Caki2 (cell line): ENCODE measurements at regions not wholly inside any gene's neighbourhood (a gene's known extent, or its start where the extent isn't known, plus 50 kb on each side); places are given as distances from the start of the nearest gene placed in this dataset.
"Not testable (repeated sequence)": the region's sequence is repeated elsewhere in the genome, so short reads cannot be mapped to it uniquely, and the experiment has no call there.

Experiments
- DNase-seq: peaks from one replicate; pipeline ENCODE4 v3.0.0-alpha.2; 2015; ENCODE audit warnings: low read depth
- in situ Hi-C: cut with HindIII; loops from 2 replicates; pipeline ENCODE4 v1.10.0; 2016; ENCODE audit warnings: low sequenced_read_pairs, low pct_unique_long_range_greater_than_20kb, mixed read lengths

DNA sequence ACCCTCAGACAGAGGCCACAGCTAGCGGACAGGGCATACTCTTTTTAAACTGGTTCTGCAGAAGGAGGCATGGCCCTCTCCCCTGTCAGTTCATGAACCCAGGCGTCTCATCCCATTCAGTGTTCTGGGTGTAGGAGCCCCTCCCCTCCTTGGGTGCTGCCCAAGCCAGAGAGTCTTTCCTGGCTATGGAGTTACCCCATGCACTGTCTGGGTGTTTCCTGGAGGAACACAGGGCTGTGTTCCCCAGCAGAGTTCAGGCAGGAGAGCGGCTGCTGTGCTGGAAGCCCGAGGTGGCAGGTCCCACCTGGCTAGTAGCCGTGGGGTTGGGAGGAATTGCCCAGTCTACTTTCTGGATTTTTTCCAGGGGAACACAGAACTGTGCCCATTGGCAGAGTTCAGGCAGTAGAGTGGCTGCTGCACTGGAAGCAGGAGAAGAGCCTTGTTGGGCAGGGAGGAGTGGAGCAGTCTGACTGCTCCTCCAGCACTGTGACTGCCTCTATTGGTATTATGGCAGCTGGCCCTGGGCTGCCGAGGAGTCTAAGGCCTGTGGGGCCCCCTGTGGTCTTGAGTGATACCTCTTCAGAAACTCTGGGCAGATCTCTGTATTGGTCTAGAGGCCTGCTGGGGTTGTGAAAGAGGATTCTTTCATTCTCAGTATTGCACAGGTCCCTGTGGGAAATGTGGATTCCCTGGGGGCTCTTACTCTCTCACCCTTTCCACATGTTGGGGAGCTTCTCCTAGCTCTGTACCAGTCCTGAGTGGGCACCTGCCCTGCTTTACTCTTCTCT is 168.3 kb downstream of the PCDH20 start:
- no peak for DNase-seq
- in situ Hi-C loops, result no loop called here

GRCh38 chr13:61246351-61246750 is 169.3 kb downstream of the PCDH20 start:
- in situ Hi-C loops, result no loop called here
- DNase-seq, result no peak

- no peak for DNase-seq
- in situ Hi-C loops, result no loop called here
These were observed 200.0 kb downstream of the PCDH20 start for GRCh38 chr13:61215601-61216000.

DNA sequence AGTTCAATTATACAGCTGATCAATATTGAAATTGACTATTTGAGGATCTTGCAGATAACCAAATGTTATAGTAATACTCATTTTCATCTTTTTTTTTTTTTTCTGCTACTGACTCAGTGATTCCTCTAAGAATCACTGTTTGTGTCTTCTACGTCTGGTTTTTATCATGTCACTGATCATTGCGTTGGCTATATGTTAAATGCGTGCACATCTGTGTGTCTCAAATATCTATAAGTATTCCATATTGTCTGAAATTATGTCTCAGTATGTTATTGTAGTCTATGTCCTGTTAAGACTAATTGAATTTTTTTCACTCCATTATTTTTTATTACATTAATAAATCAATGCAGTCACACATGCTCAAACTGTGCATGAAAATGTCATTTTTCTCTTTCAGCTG is 200.5 kb downstream of the PCDH20 start:
- no peak for DNase-seq
- in situ Hi-C loops, result no loop called here

DNA sequence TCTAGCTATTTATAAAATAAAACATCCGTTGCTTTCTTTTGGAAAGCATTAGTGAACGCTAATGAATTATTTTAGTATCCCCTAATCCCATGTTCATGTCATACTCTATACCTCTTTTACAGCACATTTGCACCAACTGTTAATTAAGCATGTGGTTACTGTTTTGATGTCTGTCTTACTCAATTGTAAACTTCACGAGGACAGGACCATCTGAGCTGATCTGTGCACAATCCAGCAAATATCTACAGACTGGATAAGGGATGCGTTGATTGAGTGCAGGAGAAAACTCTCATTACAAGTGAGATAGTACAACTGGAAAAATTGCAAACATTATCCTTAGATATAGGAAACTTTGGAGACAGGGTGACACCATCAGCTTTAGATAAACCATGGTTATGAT is 201.1 kb downstream of the PCDH20 start:
- no peak for DNase-seq
- in situ Hi-C loops, result no loop called here

DNA sequence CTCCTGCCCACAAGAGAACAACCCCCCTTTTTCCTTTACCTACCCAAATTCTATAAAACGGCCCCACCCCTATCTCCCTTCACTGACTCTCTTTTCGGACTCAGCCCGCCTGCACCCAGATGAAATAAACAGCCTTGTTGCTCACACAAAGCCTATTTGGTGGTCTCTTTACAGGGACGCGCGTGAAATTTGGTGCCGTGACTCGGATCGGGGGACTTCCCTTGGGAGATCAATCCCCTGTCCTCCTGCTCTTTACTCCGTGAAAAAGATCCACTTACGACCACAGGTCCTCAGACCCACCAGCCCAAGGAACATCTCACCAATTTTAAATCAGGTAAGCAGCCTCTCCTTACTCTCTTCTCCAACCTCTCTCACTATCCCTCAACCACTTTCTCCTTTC is 209.8 kb downstream of the PCDH20 start:
- DNase-seq, in situ Hi-C loops: not testable (repeated sequence)

DNA sequence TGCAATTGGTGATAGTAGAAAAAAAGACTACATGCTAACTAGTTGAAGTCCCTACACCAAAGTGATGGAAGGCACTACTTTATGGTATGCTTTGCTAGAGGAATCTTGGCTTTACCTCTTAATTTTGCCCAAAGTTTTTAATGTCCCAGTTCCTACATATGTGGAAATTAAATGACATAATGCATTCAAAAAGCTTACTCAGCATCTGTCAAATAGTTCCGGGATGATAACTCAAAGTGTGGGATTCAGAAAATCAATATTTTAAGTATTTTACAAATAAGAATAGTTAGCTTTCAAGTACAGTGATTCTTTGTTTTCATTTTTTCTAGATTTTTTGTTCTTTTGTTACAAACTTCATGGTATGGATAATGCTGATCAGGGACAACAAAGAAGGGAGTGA is 211.6 kb downstream of the PCDH20 start:
- in situ Hi-C loops, result no loop called here
- no peak for DNase-seq

DNA sequence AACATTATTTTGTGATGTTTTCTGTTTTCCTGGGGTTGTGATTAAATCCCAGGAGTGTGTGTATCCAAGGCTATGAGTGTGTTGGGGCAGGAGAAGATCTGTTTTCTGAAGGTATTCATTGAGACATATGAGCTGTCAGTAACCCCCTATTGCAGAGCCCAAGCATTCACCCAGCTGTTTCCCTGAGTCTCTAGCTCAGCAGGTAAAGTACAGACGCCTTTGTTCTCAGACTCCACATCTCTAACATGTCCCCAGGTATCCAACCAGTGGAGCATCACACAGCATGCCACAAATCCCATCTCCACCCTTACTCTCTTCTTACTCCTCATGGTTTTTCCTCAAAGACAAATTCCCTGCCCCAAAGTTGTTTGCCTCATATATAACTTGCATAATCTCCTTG is 213.6 kb downstream of the PCDH20 start:
- no peak for DNase-seq
- in situ Hi-C loops, result no loop called here

DNA sequence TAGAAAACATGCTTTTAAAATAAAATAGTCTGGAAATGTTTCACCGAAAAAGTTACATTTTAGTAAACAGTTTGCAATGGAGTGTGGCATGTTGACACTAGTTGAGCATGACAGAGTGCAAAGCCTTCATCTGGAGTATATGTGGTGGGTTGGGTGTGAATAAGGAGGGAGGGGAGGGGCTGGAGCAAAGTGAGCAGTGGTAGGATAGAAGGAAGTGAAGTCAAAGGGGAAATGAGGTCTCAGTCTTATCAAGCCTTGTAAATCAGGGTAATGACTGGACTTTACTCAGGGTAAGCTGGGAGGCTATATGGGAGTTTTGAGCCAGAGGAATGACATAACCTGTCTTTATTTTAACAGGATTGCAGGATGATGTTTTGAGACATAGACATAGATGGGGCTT is 222.8 kb downstream of the PCDH20 start:
- peak; percentile 3 for DNase-seq
- in situ Hi-C loops, result no loop called here

GRCh38 chr13:61188057-61188456 is 227.6 kb downstream of the PCDH20 start:
- no peak for DNase-seq
- in situ Hi-C loops, result no loop called here

- in situ Hi-C loops, result no loop called here
- no peak for DNase-seq
These were observed 228.2 kb downstream of the PCDH20 start for GRCh38 chr13:61187471-61187870.

DNA sequence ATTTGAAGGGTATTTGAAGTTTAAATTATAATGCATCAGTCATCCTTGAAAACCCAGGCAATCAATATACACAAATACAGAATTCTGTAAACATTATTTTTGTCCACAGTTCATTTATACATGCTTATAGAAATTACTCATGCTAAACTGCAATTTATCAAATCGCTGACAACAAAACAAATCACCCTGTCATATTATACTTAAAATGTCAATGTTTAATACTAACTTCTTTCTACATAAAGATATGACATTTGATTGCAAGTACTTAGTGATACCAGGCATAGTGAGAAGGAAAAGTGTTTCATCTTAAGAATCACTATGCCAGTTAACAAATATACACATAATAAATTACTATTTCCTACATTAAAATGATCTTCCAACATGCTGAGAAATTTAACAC is 232.0 kb downstream of the PCDH20 start:
- in situ Hi-C loops, result no loop called here
- DNase-seq, result no peak

- no peak for DNase-seq
- in situ Hi-C loops, result no loop called here
These were observed 235.4 kb downstream of the PCDH20 start for GRCh38 chr13:61180234-61180633.

DNA sequence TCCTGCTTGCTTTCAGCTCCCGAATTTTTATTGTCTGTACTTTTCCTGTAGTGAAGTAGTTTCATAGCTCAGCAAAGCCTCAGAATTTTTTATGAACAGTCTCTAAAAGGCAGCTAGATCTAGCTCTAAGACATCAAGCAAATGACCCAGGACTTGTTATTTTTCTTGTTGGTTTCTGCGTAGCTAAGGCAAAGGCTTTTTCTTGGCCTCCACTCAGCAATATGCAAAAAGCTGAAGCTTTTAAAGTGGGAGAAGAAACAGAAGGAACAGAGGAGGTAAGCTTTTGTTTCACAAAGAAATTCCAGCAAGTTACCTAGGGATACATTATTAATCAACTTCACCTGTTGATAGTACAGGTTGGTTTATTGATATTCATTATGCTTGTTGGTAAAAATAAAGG is 235.9 kb downstream of the PCDH20 start:
- DNase-seq, result no peak
- in situ Hi-C loops, result no loop called here

DNA sequence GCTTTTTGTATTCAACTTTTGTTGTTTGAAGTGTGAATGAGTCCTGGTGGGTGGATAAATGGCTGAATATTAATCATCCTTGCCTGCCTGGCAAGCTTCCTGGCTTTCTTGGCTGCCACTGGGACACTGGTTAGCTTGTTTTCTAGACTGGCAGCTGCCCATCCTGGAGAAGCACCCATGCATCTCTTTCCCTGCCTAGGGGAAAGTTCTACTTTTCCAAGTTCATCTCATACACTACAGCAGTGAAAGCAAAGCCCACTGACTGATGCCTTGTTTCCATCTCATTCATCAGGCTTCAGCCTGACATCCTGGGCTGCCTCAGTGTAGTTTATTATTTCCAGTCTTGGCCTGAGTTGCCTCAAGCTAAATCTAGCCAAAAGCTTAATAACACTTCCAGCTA is 244.8 kb downstream of the PCDH20 start:
- in situ Hi-C loops, result no loop called here
- DNase-seq, result no peak

GRCh38 chr13:61162636-61163035 is 253.0 kb downstream of the PCDH20 start:
- in situ Hi-C loops, result no loop called here

GRCh38 chr13:61162106-61162505 is 253.5 kb downstream of the PCDH20 start:
- in situ Hi-C loops, result no loop called here
- no peak for DNase-seq

More at GRCh38 chr13:61162636-61163035, 253.0 kb downstream of the PCDH20 start:
- no peak for DNase-seq

DNA sequence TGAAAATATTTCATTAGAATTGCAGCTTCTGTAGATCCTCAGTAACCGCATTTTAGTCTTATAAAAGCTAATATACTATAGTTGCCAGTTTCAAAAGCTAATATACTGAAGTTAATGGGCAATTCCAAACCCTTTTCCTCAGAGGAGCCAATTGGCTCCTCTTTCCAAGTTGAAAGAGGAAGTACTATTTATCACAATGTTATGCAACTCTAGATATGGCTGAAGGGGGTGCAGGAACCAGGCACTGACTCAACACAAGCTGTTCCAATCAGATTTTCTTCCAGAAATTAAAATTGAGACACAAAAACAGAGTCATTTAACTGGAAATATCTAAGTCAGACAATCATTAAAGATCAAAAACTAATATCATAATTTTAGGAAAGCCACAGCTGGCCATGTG is 258.9 kb downstream of the PCDH20 start:
- in situ Hi-C loops, result no loop called here
- DNase-seq, result no peak

DNA sequence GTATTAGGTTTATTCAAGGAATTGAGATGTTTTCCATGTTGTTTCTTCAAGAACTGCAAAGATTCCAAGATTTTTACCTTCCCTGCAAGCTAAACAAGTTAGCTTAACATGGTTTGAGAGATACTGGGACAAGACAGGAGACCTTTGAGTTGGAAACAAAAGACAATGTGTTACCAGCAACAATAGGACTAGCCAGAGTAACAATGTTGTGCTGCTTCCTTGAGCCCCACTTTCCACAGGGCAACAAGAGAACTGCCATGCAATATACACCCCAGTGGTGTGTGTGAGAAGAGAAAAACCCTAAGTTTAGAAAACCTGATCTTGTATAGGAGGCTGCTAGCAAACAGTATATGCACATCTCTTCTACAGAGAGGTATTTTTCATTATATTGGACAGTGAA is 264.6 kb downstream of the PCDH20 start:
- DNase-seq, result no peak
- in situ Hi-C loops, result no loop called here

DNA sequence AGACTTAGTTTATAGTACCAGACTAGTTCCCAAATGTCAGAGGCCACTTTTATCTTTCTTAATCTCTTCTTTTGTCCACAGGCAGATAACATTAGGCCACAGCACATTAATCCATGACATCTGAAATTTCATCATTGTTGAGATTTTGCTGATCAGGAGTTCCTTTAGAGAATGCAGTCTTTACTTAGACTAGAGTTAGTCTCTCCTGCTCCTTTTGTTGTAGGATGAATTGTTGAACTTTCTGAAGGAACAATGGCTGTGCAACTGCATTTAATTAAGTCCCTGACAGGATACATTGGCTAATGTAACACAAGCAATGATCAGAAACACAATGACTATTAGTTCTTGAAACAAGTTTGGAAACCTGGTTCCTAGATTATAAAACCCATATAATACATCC is 266.3 kb downstream of the PCDH20 start:
- in situ Hi-C loops, result no loop called here
- DNase-seq, result no peak
